GM21381 (cell line): ENCODE measurements at regions not wholly inside any gene's neighbourhood (a gene's known extent, or its start where the extent isn't known, plus 50 kb on each side); places are given as distances from the start of the nearest gene placed in this dataset.
"Not testable (repeated sequence)": the region's sequence is repeated elsewhere in the genome, so short reads cannot be mapped to it uniquely, and the experiment has no call there.

ENCODE experiments used
- ATAC-seq: cut with Tn5 transposase; IDR thresholded peaks from one replicate; pipeline ENCODE4 v1.9.1; 2021; ENCODE audit warnings: mild to moderate bottlenecking, moderate library complexity; ENCODE audit not compliant: unreplicated experiment

GRCh38 chr14:21880918-21881317 is 207.3 kb upstream of the OR4E1 start:
- ATAC-seq, result no peak

GRCh38 chr14:21875791-21876190 is 202.2 kb upstream of the OR4E1 start:
- no peak for ATAC-seq

- ATAC-seq, result no peak
Measured at GRCh38 chr14:21874946-21875345, 201.3 kb upstream of the OR4E1 start.

GRCh38 chr14:21874167-21874566 is 200.5 kb upstream of the OR4E1 start:
- no peak for ATAC-seq

GRCh38 chr14:21868442-21869046 is 194.9 kb upstream of the OR4E1 start:
- peak; percentile 73 for ATAC-seq

- ATAC-seq, result no peak
Measured at GRCh38 chr14:21867541-21867940, 193.9 kb upstream of the OR4E1 start.

GRCh38 chr14:21866479-21866878 is 192.9 kb upstream of the OR4E1 start:
- ATAC-seq, result no peak

GRCh38 chr14:21863289-21863688 is 189.7 kb upstream of the OR4E1 start:
- ATAC-seq, result no peak

- no peak for ATAC-seq
Measured at GRCh38 chr14:21861153-21861552, 187.5 kb upstream of the OR4E1 start.

GRCh38 chr14:21860172-21860571 is 186.6 kb upstream of the OR4E1 start:
- ATAC-seq, result no peak

GRCh38 chr14:21852775-21853174 is 179.2 kb upstream of the OR4E1 start:
- ATAC-seq, result no peak

- no peak for ATAC-seq
Measured at GRCh38 chr14:21852061-21852664, 178.5 kb upstream of the OR4E1 start.

GRCh38 chr14:21846902-21847301 is 173.3 kb upstream of the OR4E1 start:
- ATAC-seq, result not testable (repeated sequence)

GRCh38 chr14:21846227-21846885 is 172.7 kb upstream of the OR4E1 start:
- ATAC-seq, result no peak

- no peak for ATAC-seq
Measured at GRCh38 chr14:21840765-21841164, 167.1 kb upstream of the OR4E1 start.

GRCh38 chr14:21833836-21834235 is 160.2 kb upstream of the OR4E1 start:
- no peak for ATAC-seq

GRCh38 chr14:21825845-21826244 is 152.2 kb upstream of the OR4E1 start:
- ATAC-seq, result no peak

GRCh38 chr14:21825149-21825743 is 151.6 kb upstream of the OR4E1 start:
- no peak for ATAC-seq

GRCh38 chr14:21822109-21822508 is 148.5 kb upstream of the OR4E1 start:
- ATAC-seq, result no peak

GRCh38 chr14:21820631-21821030 is 147.0 kb upstream of the OR4E1 start:
- no peak for ATAC-seq

GRCh38 chr14:21819891-21820290 is 146.3 kb upstream of the OR4E1 start:
- ATAC-seq, result not testable (repeated sequence)

GRCh38 chr14:21817010-21817409 is 143.4 kb upstream of the OR4E1 start:
- not testable (repeated sequence) for ATAC-seq
